GM19351 (cell line): ENCODE measurements at regions not wholly inside any gene's neighbourhood (a gene's known extent, or its start where the extent isn't known, plus 50 kb on each side); places are given as distances from the start of the nearest gene placed in this dataset.

Experiments
- ATAC-seq: cut with Tn5 transposase; IDR thresholded peaks from one replicate; pipeline ENCODE4 v1.9.1; 2021; ENCODE audit warnings: mild to moderate bottlenecking, moderate library complexity; ENCODE audit not compliant: unreplicated experiment

GRCh38 chr6:132005178-132005577 lies 54.0 kb upstream of the CCN2 start:
- ATAC-seq = no peak

- no peak for ATAC-seq
Observed at GRCh38 chr6:132004668-132005067, 53.5 kb upstream of the CCN2 start.

DNA sequence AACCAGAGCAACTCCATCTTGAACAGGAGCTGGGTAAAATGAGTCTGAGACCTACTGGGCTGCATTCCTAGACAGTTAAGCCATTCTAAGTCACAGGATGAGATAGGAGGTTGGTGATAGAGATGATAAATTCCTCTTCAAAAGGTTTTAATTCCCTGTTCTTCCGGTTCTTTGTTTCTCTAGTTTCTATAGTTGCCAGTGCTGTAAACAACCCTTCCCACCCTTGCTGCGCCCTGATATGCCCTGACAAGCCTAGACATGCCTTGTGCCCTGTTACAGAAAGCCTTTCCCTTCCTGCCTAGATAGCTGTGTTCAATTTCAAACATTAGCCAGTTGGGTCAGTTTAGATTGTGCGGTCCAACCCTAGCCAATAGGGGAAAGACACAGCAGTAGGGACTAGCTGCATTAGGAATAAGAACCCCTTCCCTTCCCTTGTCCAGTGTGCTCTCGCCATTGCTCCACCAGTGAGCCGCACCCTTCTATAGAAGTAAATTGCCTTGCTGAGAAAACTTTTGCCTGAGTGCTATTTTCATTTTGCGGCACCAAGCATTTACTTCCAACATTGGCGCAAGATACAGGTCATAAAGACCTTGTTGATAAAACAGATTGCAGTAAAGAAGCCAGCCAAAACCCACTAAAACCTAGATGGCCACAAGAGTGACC lies 52.5 kb upstream of the CCN2 start:
- no peak for ATAC-seq
